ENCODE measurements at regions not wholly inside any gene's neighbourhood (a gene's known extent, or its start where the extent isn't known, plus 50 kb on each side); places are given as distances from the start of the nearest gene placed in this dataset.
A peak's percentile ranks its signal among the peaks of the same experiment; 100 is the strongest.
"Not testable (repeated sequence)": the region's sequence is repeated elsewhere in the genome, so short reads cannot be mapped to it uniquely, and the experiment has no call there.

- no peak for FAIRE-seq
These were observed 222.3 kb upstream of the SMLR1 start for GRCh38 chr6:130604841-130605399.

GRCh38 chr6:130610303-130610702, 216.9 kb upstream of the SMLR1 start:
- FAIRE-seq (no peak), DNase-seq (ENCODE audit: low spot score) (no peak)

More at GRCh38 chr6:130604841-130605399, 222.3 kb upstream of the SMLR1 start:
- DNase-seq (ENCODE audit: low spot score) = no peak

- no peak for DNase-seq (ENCODE audit: low spot score)
- FAIRE-seq = no peak
These were observed 215.8 kb upstream of the SMLR1 start for GRCh38 chr6:130611366-130611765.

GRCh38 chr6:130613176-130613575, 214.0 kb upstream of the SMLR1 start:
- no peak for DNase-seq (ENCODE audit: low spot score)
- no peak for FAIRE-seq

DNA sequence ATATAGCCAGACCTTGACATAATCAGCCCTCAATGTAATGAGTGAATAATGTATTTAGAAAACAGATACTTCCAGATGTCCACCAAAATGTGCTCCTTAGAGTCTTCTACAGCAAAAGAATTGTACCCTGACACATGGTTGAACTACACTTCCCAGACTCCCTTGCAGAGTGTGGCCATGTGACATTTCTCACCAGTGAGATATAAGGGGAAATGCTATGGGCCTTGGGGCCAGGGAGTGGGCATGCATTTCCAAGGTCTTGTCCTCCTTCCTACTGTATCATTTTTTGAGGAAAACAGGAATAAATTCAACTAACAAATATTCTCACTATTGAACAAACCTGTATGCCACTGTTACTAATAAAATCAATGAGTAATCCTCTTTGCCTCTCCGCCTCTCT, 211.4 kb upstream of the SMLR1 start:
- no peak for DNase-seq (ENCODE audit: low spot score)
- no peak for FAIRE-seq

- DNase-seq (ENCODE audit: low spot score) (no peak), FAIRE-seq (no peak)
These were observed 209.5 kb upstream of the SMLR1 start for GRCh38 chr6:130617658-130618057.

GRCh38 chr6:130618806-130619205, 208.4 kb upstream of the SMLR1 start:
- DNase-seq (ENCODE audit: low spot score); FAIRE-seq: not testable (repeated sequence)

DNA sequence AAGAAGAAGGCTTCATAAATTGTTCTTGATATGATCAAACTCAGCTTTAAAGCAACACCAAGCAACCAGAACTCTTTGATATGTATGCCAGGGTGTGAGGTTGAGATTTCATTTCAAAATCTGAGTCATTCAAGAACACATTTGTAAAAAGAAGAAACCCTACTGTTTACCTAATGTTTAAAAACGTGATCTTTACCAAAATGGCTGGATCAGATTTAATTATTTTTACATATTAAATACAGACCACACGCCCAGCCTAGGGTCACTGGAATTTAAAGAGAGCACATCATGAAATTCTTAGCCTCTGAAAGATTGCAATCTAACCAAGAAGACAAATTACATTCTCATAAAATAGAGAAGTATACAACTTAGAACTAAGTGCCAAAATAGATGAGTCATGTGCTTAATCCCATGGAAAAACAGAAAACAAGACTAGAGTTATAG, 206.8 kb upstream of the SMLR1 start:
- no peak for DNase-seq (ENCODE audit: low spot score)
- FAIRE-seq = no peak

DNA sequence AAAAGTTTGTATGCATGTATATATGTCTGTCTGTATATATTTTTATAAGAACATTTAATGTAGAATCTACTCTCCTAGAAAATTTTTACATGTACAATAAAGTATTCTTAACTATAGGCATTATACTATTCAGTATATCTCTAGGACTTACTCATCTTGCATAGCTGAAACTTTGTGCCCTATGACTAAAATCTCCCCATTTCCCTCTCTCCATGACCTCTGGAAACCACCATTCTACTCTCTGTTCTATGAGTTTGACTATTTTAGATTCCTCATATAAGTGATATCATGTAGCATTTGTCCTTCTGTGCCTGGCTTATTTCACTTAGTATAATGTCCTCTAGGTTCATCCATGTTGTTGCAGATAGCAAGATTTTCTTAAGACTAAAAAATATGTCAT, 205.1 kb upstream of the SMLR1 start:
- FAIRE-seq = no peak
- no peak for DNase-seq (ENCODE audit: low spot score)

DNA sequence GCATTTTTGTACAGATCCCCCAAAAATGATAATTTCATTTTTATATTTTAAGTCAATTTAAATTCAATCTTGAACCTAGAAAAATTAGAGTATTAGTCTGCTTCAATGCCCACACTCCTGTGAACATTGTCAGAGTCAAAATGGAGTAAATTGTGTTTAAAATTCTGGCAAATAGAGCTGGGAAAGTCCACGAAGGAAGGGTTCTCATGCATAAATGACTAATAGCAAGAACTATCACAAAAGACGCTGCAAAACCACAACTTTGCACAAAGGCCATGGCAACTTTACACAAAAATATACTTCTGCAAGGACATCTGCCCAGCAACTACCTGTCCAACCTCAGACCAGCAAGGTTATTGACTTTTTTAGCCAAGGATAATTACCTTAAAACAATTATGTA, 203.2 kb upstream of the SMLR1 start:
- DNase-seq (ENCODE audit: low spot score) (peak; percentile 31), FAIRE-seq (no peak)

DNA sequence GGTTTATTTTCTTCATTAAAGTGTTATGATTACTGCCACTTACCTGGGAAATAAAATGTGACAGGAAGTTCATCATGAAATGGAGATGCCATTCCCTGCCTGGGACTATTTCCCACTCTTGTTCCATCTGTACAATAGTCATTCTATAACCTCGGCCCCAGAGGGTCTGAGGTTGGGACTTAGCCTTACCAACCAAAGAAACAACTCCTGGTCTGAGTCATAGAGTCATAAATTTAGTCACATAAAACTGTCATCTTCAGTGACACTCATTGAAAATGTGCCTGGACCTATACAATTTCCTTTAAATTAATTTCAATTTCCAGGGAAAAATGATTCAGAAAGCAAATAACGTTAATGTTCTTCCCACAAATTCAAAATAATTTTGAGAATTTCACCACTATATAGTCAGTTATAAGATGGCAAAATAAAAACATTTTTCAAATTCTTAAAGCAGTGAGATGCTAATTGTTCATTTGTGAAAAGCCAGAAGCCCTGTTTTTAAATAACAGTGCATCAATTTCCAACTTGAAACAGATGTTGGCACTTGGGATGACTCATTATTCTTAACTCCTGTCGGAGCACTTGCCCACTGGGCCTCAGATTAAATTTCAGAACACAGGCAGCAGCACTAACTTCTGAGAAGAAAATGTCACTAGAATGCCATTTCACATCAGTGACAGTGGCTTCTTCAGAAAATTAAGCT, 201.2 kb upstream of the SMLR1 start:
- no peak for FAIRE-seq
- DNase-seq (ENCODE audit: low spot score) = peak; percentile 54

- DNase-seq (ENCODE audit: low spot score) (no peak), FAIRE-seq (no peak)
These were observed 198.3 kb upstream of the SMLR1 start for GRCh38 chr6:130628862-130629261.

GRCh38 chr6:130629640-130630039, 197.6 kb upstream of the SMLR1 start:
- DNase-seq (ENCODE audit: low spot score) (no peak), FAIRE-seq (no peak)

DNA sequence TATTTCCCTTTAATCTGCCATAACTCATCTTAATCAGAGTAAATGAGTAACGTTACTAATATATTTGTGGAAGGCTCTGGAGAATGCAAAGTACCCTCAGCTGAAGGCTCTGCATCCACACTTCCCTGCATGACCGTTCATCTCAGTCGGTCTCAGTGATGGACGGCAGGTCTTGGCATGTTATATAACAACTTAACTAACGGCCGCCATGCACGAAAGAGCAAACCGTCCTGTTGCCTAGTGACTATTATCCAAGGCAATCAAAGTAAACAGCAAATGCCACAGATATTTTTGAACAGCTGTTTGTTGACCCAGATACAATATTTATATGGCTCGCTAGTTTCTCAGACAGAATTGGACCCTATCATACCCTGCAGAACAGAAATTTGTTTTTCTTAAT, 194.9 kb upstream of the SMLR1 start:
- no peak for DNase-seq (ENCODE audit: low spot score)
- no peak for FAIRE-seq

GRCh38 chr6:130632897-130633296, 194.3 kb upstream of the SMLR1 start:
- DNase-seq (ENCODE audit: low spot score) (no peak), FAIRE-seq (no peak)

DNA sequence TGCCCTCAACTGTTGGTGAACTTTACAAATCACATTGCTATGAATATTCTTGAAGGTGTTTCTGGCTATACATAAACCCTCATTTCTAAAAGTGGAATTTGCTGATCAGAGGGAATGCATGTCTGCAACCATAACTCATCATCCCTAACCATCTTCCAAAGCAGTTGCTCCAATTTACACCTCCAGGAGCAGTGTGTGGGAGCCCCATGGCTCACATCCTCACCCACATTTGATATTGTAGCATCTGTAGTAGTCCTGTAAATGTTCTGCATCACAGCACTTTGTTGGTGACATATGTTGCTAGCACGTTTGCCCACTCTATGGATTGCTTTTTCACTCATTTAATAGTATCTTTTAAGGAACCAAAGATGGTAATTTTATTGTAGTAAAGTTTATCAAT, 183.8 kb upstream of the SMLR1 start:
- DNase-seq (ENCODE audit: low spot score) (no peak), FAIRE-seq (no peak)

GRCh38 chr6:130644175-130644574, 183.0 kb upstream of the SMLR1 start:
- DNase-seq (ENCODE audit: low spot score) (no peak), FAIRE-seq (no peak)

GRCh38 chr6:130644769-130645168, 182.4 kb upstream of the SMLR1 start:
- FAIRE-seq = not testable (repeated sequence)

DNA sequence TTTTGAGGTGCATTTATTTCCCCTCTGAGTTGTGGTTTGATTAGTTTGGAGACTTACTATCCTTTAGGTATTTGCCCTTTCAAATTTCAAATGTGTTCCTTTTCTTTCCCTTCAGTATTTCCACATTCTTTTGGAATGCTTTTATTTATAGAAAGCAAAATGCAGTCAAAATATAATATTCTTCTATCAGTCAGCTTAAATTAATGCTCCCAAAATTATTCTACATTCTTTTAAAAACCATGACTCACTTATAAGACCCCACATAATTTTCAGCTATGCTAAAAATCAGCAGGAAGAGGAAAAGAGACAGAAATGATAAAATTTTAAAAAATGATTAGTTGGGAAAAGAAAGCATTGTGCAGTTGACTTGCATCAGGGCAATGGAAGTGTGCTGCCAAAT, 180.0 kb upstream of the SMLR1 start:
- FAIRE-seq = no peak
- DNase-seq (ENCODE audit: low spot score) = no peak

More at GRCh38 chr6:130644769-130645168, 182.4 kb upstream of the SMLR1 start:
- not testable (repeated sequence) for DNase-seq (ENCODE audit: low spot score)

GRCh38 chr6:130655586-130655985, 171.6 kb upstream of the SMLR1 start:
- DNase-seq (ENCODE audit: low spot score) (no peak), FAIRE-seq (no peak)

DNA sequence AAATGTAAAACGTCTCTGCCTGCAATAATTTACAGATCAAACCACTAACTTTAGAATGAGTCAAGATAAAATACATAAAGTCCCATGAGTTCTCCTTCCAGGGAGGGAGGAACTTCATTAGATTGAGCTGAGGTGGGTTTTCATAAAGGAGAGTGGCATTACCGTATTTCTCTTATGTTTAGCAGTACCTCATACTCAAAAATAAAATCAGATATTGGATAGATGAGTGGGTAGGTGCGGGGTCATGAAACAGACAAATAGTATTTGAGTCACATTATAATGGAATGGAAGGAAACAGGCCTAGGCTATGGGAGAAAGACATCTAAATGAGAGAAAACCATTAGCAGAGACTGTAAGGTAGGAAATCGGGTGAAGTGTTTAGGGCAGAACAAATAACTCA, 166.1 kb upstream of the SMLR1 start:
- FAIRE-seq (no peak), DNase-seq (ENCODE audit: low spot score) (no peak)

DNA sequence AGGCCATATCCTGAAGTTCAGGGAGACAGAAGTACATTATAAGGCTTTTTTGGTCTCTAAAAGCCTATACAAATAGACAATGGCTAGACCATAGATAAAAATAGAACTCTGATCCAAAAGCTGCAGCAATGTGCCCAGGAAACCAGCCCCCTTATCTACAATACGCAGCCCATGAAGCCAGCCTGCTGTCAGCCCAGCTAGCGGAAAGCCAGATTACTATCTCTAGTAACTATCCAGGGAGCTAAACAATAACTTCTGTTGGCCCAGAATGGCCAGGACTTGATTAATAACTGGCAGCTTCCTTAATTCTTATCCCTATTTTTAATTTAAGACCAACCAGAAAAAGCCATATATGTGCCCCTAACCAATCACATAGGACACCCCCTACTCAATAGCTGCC, 160.4 kb upstream of the SMLR1 start:
- DNase-seq (ENCODE audit: low spot score) (no peak), FAIRE-seq (no peak)

DNA sequence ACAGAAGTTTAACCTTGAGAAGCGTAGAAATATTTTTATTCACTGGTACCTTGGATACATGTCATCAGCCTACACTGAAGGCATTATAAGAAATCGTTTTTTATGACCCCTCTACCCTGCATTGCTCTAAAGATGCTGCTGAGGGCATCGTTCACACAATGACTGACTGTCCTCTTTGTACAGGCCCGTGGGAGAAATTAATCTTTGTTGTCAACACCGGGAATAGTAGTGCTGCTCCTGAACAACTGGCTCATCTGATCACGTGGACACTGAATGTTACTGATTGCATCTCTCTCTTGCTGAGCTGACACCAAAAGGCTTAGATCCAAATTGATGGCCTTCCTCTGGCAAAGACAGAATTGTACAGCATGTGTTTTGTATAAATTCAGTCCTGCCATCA, 157.1 kb upstream of the SMLR1 start:
- no peak for FAIRE-seq
- no peak for DNase-seq (ENCODE audit: low spot score)

All from RCC 7860 (cell line).